AG09319 (cell line): ENCODE measurements at regions not wholly inside any gene's neighbourhood (a gene's known extent, or its start where the extent isn't known, plus 50 kb on each side); places are given as distances from the start of the nearest gene placed in this dataset.

Experiments used
- DNase-seq: peaks from one replicate; pipeline ENCODE4 v3.0.0-alpha.2; 2010; ENCODE audit warnings: low read depth; ENCODE audit errors: extremely low read depth
- TF ChIP-seq, protein P1 (sequence below): IDR thresholded peaks from 2 replicates; pipeline ENCODE4 v1.5.1; 2011; ENCODE audit warnings: low read depth, mild to moderate bottlenecking, inconsistent platforms, low read length, moderate library complexity

DNA sequence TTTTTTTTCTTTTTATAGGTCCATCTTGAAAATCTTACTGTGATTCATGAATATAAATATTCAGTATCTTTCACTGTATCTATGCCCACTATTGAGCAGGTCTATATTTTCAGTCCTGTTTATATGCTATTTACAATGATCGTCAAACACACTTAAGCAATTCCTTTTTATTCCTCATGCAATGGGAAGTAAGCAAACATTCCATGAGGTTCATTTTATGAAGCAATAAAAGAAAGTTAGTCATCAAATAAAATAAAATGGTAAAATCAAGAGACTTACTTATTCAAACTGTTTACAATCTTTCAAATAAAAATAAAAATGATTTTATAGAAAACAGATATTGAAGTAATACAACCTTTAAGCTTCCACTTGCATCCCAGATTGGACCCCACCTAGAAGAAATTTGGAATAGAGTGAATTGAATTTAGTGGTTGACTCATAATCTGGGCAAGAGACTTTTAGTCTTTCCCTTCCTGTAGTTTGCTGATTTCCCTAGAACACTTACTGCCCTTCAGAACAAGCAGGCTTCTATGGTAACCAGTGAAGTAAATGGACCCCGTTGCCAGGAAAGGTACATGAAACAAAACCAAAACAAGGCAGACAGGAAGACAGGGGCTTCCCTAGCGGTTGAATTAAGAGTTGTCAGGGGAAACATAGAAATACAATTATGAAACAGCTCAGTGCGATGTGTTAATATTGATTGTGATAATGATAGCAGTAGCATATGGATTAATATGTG lies 241.0 kb upstream of the ATP2B1 start:
- peak; percentile 54 for DNase-seq
- TF ChIP-seq, protein P1, sequence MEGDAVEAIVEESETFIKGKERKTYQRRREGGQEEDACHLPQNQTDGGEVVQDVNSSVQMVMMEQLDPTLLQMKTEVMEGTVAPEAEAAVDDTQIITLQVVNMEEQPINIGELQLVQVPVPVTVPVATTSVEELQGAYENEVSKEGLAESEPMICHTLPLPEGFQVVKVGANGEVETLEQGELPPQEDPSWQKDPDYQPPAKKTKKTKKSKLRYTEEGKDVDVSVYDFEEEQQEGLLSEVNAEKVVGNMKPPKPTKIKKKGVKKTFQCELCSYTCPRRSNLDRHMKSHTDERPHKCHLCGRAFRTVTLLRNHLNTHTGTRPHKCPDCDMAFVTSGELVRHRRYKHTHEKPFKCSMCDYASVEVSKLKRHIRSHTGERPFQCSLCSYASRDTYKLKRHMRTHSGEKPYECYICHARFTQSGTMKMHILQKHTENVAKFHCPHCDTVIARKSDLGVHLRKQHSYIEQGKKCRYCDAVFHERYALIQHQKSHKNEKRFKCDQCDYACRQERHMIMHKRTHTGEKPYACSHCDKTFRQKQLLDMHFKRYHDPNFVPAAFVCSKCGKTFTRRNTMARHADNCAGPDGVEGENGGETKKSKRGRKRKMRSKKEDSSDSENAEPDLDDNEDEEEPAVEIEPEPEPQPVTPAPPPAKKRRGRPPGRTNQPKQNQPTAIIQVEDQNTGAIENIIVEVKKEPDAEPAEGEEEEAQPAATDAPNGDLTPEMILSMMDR, result no peak; the same call in 1 of the 2 replicates

DNA sequence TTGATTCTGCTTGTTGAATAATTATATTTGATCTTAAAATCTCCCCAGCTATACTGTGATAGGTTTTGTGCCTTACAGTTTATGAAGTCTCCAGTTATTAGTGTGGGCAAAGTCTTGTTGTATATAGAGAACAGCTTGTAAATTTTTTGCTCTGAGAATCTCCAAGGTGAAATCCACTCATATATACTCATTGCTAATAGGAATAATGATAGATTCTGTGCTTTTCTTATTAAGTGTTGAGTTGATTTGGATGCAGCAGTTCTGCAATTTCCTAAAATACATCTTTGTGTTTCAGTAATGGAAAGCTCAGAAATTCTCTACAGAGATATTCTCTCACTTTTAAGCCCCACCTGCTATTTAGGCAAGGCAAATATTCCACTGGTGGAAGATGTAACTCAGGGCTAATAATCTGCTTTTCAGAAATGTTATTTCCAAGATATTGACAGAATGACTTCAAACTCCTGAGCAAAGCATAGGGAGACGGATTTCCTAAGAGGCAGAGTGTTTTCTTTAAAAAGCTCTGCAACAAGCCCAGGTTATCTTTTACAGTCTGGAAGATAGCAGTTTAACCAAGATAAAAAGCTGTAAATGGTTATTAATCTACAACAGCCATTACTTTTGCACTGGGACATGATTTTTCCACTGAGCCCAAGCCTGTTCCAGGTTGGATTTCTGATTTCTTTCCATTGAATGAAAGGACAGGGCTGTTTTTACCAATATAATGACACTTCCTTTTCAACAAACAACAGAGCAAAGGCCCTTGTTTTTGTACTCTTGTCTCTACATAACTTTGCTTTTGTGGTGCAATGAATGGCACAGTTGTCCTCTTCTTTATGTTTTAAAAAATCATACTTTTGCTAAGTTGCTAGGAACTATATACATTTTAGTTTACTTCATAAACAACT lies 239.9 kb upstream of the ATP2B1 start:
- no peak for DNase-seq
- TF ChIP-seq, protein P1, result no peak

DNA sequence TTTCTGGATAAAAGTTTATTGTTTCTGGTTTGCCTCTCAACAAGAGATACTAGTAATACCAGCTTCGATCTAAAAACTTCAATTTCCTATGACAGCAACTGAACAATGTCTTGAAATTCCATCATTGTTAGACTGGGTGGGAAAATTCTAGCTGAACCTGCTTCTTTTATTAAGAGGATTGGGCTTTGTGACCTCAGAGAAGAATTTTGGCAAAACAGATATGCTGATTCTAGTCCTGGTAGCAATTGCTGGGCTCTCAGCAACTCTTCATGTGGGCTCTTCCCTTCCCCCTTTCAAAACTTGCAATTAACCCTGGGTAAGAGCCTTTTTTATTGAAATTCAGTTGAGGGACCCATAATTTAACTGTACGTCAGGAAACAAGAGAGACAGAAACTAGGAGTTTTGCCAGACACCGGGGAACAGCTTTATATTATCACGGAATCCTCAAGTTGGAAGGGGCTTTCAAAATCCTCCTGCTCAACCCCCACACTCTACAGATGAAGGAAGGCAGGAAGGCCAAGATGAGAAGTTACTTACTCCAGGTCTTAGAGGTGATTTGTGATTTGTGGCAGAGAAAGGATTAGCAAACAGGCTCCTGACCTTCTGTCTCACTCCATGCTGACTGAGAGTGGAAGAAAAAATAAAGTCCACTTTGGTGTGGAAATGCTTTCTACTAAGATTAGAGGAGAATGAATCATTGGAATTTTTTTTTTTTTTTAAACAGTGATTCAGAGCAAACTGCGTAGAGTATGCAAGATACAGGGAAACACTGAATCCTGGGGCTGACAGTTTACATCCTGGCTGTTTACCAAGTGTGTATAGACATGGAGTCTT lies 239.0 kb upstream of the ATP2B1 start:
- DNase-seq, result peak; percentile 61
- TF ChIP-seq, protein P1, result no peak

DNA sequence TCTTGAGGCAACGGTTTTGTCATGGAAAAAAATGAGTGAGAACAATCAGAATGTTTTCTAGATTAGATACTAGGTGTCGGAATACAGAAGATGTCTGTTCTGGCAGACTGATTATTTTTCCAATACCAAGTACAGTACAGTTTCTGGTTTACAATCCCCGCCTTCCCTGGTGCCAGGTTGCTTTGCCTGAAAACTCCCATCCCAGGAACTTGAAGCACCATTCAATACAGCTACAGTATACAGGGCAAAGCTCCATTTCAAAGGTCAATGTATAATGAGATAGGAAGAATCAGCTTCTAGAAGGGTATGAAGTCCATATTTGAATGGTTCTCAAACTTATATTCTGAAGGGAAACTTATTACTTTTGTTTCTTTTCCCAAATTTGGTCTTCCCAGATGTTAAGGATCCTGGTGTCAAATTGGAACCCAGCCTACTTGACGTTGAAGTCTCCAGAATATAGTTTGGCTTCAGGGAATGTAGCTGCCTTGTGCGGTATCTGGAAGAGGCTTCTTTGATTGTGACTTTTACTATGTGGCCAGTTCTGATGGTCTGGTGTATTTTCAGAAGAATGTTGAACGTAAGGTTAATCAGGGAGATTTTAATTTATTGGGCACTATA lies 238.0 kb upstream of the ATP2B1 start:
- DNase-seq, result no peak
- TF ChIP-seq, protein P1, result no peak

DNA sequence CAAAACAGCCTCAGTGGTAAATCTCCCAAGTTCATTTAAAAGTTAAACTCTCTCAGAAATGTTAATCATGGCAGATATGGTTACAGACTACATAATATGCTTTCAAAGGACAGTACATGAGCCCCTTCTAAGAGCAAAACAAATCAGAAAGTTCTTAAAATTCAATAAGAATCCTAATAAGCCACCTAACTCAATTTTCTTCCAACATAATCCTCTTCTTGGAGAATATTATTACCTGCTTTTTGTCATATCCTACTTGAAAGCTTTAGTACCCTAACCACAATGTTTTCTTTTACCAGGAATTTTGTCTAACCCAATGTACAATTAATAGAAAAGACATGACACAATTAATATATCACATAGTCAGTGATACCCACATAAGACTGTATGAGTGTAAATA lies 236.5 kb upstream of the ATP2B1 start:
- TF ChIP-seq, protein P1, result no peak
- no peak for DNase-seq

DNA sequence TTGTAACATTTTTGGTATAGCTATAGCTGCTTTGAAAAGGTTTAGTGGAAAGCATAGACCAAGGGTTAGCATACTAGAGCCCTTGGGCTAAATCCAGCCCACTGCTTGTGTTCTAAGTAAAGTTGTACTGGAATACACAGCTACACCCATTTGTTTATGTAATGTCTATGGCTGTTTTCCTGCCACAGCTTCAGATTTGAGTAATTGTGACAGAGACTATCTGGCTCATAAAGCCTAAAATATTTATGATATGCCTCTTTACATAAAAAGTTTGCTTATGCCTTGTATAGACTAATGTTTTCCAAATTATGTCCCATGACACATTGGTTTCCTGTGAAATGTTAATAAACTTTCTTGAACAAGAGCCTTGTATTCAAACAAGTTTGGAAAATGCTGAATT lies 234.8 kb upstream of the ATP2B1 start:
- TF ChIP-seq, protein P1, result no peak

More for the DNA sequence above, 234.8 kb upstream of the ATP2B1 start:
- DNase-seq, result no peak
